ENCODE measurements at regions not wholly inside any gene's neighbourhood (a gene's known extent, or its start where the extent isn't known, plus 50 kb on each side); places are given as distances from the start of the nearest gene placed in this dataset.

DNA sequence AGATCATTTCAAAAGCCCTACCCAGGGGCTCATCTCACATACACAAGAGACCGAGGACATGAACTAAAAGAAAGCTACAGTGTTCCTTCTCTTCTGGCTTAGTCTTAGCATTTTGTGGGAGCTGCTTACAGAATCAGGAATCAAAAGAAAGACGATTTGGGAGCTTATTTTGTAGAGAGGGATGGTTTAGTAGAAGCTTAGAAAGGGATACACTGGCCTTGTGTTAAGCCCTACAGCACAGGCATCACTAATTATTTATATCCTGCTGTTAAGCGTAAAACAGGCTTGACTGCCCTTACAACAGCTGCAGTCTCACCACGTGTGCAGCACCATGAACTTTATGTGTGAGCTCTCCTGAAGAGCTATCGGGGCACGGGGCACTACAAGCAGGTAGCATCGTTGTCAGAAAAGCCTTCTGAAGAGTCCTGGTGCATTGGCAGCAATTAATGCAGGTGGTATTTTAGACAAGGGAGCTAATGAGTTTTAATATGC is 798.3 kb downstream of the NXPH1 start:
- no peaks in the 10 kb centered on the region for H3K9me3 ChIP-seq (ENCODE audit: low read depth, low read length, poor library complexity, severe bottlenecking)
- TF ChIP-seq, protein P1, sequence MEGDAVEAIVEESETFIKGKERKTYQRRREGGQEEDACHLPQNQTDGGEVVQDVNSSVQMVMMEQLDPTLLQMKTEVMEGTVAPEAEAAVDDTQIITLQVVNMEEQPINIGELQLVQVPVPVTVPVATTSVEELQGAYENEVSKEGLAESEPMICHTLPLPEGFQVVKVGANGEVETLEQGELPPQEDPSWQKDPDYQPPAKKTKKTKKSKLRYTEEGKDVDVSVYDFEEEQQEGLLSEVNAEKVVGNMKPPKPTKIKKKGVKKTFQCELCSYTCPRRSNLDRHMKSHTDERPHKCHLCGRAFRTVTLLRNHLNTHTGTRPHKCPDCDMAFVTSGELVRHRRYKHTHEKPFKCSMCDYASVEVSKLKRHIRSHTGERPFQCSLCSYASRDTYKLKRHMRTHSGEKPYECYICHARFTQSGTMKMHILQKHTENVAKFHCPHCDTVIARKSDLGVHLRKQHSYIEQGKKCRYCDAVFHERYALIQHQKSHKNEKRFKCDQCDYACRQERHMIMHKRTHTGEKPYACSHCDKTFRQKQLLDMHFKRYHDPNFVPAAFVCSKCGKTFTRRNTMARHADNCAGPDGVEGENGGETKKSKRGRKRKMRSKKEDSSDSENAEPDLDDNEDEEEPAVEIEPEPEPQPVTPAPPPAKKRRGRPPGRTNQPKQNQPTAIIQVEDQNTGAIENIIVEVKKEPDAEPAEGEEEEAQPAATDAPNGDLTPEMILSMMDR (conservative IDR thresholded peaks at IDR 0.05; ENCODE audit: low read depth, low read length): no peak
- no peak for TF ChIP-seq EZH2 (IDR thresholded peaks at IDR 0.05; ENCODE audit: borderline replicate concordance, low read depth, low read length, poor library complexity, severe bottlenecking)
- intact Hi-C loops (cut with micrococcal nuclease; ENCODE audit: unreplicated experiment): no loop called here
- no peaks in the 10 kb centered on the region for H3K27me3 ChIP-seq (replicated peaks; ENCODE audit: insufficient read depth, low read depth, low read length, poor library complexity)
- DNase-seq (ENCODE audit: low spot score): no peak
- ChIA-PET POLR2A (ENCODE audit: low non-redundant PET) (interaction anchor here (0.5 kb wide), 1 partner anchor 52 kb away, joined by 5 read pairs; no protein-coding TSS in a partner anchor), CTCF (no interaction called here)
- no peak overlapping the region for H3K27ac ChIP-seq (ENCODE audit: low read depth, low read length, poor library complexity, severe bottlenecking)
- BruUV-seq (replicated peaks): no TSS peak
- no peaks in the 10 kb centered on the region for H3K36me3 ChIP-seq (ENCODE audit: insufficient read depth, low read length, poor library complexity, severe bottlenecking)
- H3K4me1 ChIP-seq (ENCODE audit: insufficient read depth, low read length, poor library complexity, severe bottlenecking): no peaks in the 10 kb centered on the region
- H3K4me3 ChIP-seq (ENCODE audit: low read depth, low read length, poor library complexity, severe bottlenecking): no peak overlapping the region

DNA sequence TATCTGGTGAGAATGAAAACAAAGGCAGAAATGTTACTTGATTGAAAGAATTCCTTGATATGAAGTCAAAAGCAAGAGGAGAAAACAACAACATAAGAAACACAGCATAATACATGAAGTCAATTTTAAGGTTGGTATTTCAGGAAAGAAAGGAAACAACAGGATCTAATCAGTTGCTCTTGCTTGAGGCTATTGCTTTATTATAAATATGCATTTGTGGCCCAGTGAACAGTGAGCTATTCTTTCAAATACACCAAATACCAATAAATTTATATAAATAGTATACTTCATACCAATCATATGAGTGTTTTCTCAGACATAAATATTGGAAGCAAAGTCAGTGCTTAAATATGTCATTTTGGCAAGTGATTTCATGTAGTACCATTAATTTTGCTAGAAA is 806.6 kb downstream of the NXPH1 start:
- no peaks in the 10 kb centered on the region for H3K36me3 ChIP-seq (ENCODE audit: insufficient read depth, low read length, poor library complexity, severe bottlenecking)
- no peaks in the 10 kb centered on the region for H3K4me1 ChIP-seq (ENCODE audit: insufficient read depth, low read length, poor library complexity, severe bottlenecking)
- no peak overlapping the region for H3K27ac ChIP-seq (ENCODE audit: low read depth, low read length, poor library complexity, severe bottlenecking)
- no peaks in the 10 kb centered on the region for H3K9me3 ChIP-seq (ENCODE audit: low read depth, low read length, poor library complexity, severe bottlenecking)
- POLR2A ChIA-PET (ENCODE audit: low non-redundant PET): no interaction called here
- no peak overlapping the region for H3K4me3 ChIP-seq (ENCODE audit: low read depth, low read length, poor library complexity, severe bottlenecking)
- no peaks in the 10 kb centered on the region for H3K27me3 ChIP-seq (replicated peaks; ENCODE audit: insufficient read depth, low read depth, low read length, poor library complexity)
- intact Hi-C loops (cut with micrococcal nuclease; ENCODE audit: unreplicated experiment): no loop called here
- TF ChIP-seq, protein P1 (conservative IDR thresholded peaks at IDR 0.05; ENCODE audit: low read depth, low read length): no peak
- TF ChIP-seq EZH2 (IDR thresholded peaks at IDR 0.05; ENCODE audit: borderline replicate concordance, low read depth, low read length, poor library complexity, severe bottlenecking): no peak
- DNase-seq (ENCODE audit: low spot score): no peak
- no TSS peak for BruUV-seq (replicated peaks)
- CTCF ChIA-PET: no interaction called here

DNA sequence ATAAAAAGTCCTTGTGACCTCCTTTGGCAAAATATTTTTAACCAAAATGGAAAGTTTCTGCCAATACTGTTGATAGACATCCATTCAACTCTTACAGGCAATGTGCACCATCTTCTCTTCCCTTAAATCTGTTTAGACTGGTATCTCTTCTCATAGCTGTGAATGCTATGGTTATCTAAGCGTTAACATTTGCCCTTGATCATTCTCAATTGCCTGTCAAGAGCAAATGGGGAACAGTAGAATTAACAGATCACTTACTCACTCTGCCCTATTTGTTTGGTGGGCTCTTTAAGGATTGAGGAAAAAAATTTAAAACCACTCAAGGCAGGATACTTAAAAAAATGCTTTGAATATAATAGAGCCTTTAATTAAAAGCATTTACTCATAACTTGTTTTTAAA is 808.4 kb downstream of the NXPH1 start:
- BruUV-seq (replicated peaks): no TSS peak
- DNase-seq (ENCODE audit: low spot score): no peak
- intact Hi-C loops (cut with micrococcal nuclease; ENCODE audit: unreplicated experiment): no loop called here
- ChIA-PET POLR2A (ENCODE audit: low non-redundant PET) (no interaction called here), CTCF (no interaction called here)
- no peaks in the 10 kb centered on the region for H3K9me3 ChIP-seq (ENCODE audit: low read depth, low read length, poor library complexity, severe bottlenecking)
- no peak overlapping the region for H3K4me3 ChIP-seq (ENCODE audit: low read depth, low read length, poor library complexity, severe bottlenecking)
- no peak overlapping the region for H3K27ac ChIP-seq (ENCODE audit: low read depth, low read length, poor library complexity, severe bottlenecking)
- H3K4me1 ChIP-seq (ENCODE audit: insufficient read depth, low read length, poor library complexity, severe bottlenecking): no peaks in the 10 kb centered on the region
- H3K27me3 ChIP-seq (replicated peaks; ENCODE audit: insufficient read depth, low read depth, low read length, poor library complexity): no peaks in the 10 kb centered on the region
- no peaks in the 10 kb centered on the region for H3K36me3 ChIP-seq (ENCODE audit: insufficient read depth, low read length, poor library complexity, severe bottlenecking)
- no peak for TF ChIP-seq EZH2 (IDR thresholded peaks at IDR 0.05; ENCODE audit: borderline replicate concordance, low read depth, low read length, poor library complexity, severe bottlenecking)
- TF ChIP-seq, protein P1 (conservative IDR thresholded peaks at IDR 0.05; ENCODE audit: low read depth, low read length): no peak
